ENCODE measurements at regions not wholly inside any gene's neighbourhood (a gene's known extent, or its start where the extent isn't known, plus 50 kb on each side); places are given as distances from the start of the nearest gene placed in this dataset.

- DNase-seq: no peak
These were observed 95.0 kb upstream of the GALNT15 start for GRCh38 chr3:16079519-16079918.

GRCh38 chr3:16081661-16082060 is 92.8 kb upstream of the GALNT15 start:
- no peak for DNase-seq

- no peak for DNase-seq
These were observed 89.6 kb upstream of the GALNT15 start for GRCh38 chr3:16084887-16085286.

- DNase-seq: no peak
These were observed 89.1 kb upstream of the GALNT15 start for GRCh38 chr3:16085410-16085809.

- no peak for DNase-seq
These were observed 88.4 kb upstream of the GALNT15 start for GRCh38 chr3:16085884-16086608.

GRCh38 chr3:16086690-16087089 is 87.8 kb upstream of the GALNT15 start:
- no peak for DNase-seq

GRCh38 chr3:16088496-16088895 is 86.0 kb upstream of the GALNT15 start:
- DNase-seq: no peak

GRCh38 chr3:16089521-16089920 is 85.0 kb upstream of the GALNT15 start:
- DNase-seq: no peak

GRCh38 chr3:16090024-16090423 is 84.5 kb upstream of the GALNT15 start:
- DNase-seq: no peak

GRCh38 chr3:16090706-16091105 is 83.8 kb upstream of the GALNT15 start:
- no peak for DNase-seq

GRCh38 chr3:16092923-16093322 is 81.6 kb upstream of the GALNT15 start:
- DNase-seq: no peak

- DNase-seq: peak; percentile 38
These were observed 72.9 kb upstream of the GALNT15 start for GRCh38 chr3:16101295-16102186.

GRCh38 chr3:16102187-16102561 is 72.3 kb upstream of the GALNT15 start:
- DNase-seq: no peak

- DNase-seq: no peak
These were observed 71.5 kb upstream of the GALNT15 start for GRCh38 chr3:16102905-16103364.

GRCh38 chr3:16103472-16103871 is 71.0 kb upstream of the GALNT15 start:
- DNase-seq: no peak

- no peak for DNase-seq
These were observed 70.3 kb upstream of the GALNT15 start for GRCh38 chr3:16104156-16104555.

- no peak for DNase-seq
These were observed 68.4 kb upstream of the GALNT15 start for GRCh38 chr3:16106050-16106449.

GRCh38 chr3:16108424-16108823 is 66.1 kb upstream of the GALNT15 start:
- DNase-seq: no peak

GRCh38 chr3:16109929-16110328 is 64.6 kb upstream of the GALNT15 start:
- no peak for DNase-seq

GRCh38 chr3:16112910-16113504 is 61.5 kb upstream of the GALNT15 start:
- no peak for DNase-seq

- DNase-seq: no peak
These were observed 60.8 kb upstream of the GALNT15 start for GRCh38 chr3:16113704-16114103.

GRCh38 chr3:16114429-16114828 is 60.1 kb upstream of the GALNT15 start:
- DNase-seq: no peak

- DNase-seq: no peak
These were observed 59.5 kb upstream of the GALNT15 start for GRCh38 chr3:16114930-16115329.

GRCh38 chr3:16118396-16118795 is 56.1 kb upstream of the GALNT15 start:
- no peak for DNase-seq
